ENCODE measurements at regions not wholly inside any gene's neighbourhood (a gene's known extent, or its start where the extent isn't known, plus 50 kb on each side); places are given as distances from the start of the nearest gene placed in this dataset.
"Not testable (repeated sequence)": the region's sequence is repeated elsewhere in the genome, so short reads cannot be mapped to it uniquely, and the experiment has no call there.

- not testable (repeated sequence) for DNase-seq (ENCODE audit: extremely low spot score, unreplicated experiment); H3K27ac Mint-ChIP-seq; H3K4me1 Mint-ChIP-seq (ENCODE audit: unreplicated experiment); H3K36me3 Mint-ChIP-seq; H3K9me3 Mint-ChIP-seq; H3K27me3 Mint-ChIP-seq; H3K4me3 Mint-ChIP-seq
Observed at GRCh38 chr16:21350851-21351250, 72.8 kb upstream of the CRYM start.

DNA sequence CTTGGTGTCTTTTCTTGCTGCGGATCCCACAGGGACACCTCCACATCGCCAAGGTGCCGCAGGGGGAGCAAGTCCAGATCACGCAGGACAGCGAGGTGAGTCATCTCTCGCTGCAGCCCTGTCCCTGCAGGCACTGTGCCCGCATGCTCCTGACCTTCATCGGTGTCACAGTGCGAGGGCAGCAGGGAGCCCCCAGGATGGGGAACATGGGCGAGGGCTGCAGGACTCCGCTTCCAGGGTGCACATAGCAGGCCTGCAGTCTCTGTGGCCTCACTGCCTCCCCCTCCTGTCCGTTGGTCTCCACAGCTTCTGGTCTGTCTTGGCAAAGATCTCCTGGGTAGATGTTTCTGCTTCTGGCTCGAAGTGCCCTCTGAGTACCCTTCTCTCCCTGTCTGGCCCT lies 71.2 kb upstream of the CRYM start:
- H3K4me3 Mint-ChIP-seq; H3K4me1 Mint-ChIP-seq (ENCODE audit: unreplicated experiment); H3K9me3 Mint-ChIP-seq; H3K36me3 Mint-ChIP-seq; H3K27ac Mint-ChIP-seq; H3K27me3 Mint-ChIP-seq; DNase-seq (ENCODE audit: extremely low spot score, unreplicated experiment): not testable (repeated sequence)

- H3K4me1 Mint-ChIP-seq (ENCODE audit: unreplicated experiment); H3K27me3 Mint-ChIP-seq; H3K36me3 Mint-ChIP-seq; H3K4me3 Mint-ChIP-seq; H3K9me3 Mint-ChIP-seq; DNase-seq (ENCODE audit: extremely low spot score, unreplicated experiment); H3K27ac Mint-ChIP-seq: not testable (repeated sequence)
Observed at GRCh38 chr16:21348815-21349214, 70.7 kb upstream of the CRYM start.

GRCh38 chr16:21347538-21347937 lies 69.4 kb upstream of the CRYM start:
- not testable (repeated sequence) for H3K9me3 Mint-ChIP-seq; H3K4me3 Mint-ChIP-seq; DNase-seq (ENCODE audit: extremely low spot score, unreplicated experiment); H3K27ac Mint-ChIP-seq; H3K4me1 Mint-ChIP-seq (ENCODE audit: unreplicated experiment); H3K27me3 Mint-ChIP-seq; H3K36me3 Mint-ChIP-seq

DNA sequence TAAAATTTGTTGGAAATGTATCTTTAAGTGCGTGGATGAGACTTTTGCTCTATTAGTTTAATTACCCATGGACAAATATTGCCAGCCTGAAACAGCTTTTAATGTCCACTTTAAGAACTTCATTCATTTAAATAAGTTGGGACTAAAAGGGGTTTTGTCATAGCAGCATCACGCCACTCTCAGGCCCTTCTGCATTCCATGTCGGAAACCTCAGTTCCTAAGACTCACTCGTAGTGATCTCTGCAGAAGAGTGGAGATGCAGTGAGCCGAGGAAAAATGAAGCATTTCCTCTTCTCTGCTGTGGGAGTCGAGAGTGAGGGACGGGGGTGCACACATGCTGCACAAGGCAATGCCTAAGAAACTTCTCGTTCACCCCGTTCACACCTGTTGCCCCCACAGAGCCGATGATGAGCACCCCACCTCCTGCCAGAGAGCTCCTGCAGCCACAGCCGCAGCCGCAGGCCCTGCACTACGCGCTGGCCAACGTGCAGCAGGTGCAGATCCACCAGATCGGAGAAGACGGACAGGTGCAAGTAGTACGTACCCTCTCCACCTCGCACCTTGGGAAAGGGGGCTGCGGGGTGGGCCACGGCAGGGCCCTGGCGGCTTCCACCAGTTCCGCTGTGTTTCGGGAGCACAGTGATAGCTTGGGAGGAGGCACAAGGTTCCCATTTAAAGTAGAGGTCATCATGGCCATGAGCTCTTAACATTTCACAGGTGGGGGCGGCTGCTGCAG lies 68.8 kb upstream of the CRYM start:
- not testable (repeated sequence) for H3K27me3 Mint-ChIP-seq; H3K4me3 Mint-ChIP-seq; H3K27ac Mint-ChIP-seq; H3K9me3 Mint-ChIP-seq; DNase-seq (ENCODE audit: extremely low spot score, unreplicated experiment); H3K4me1 Mint-ChIP-seq (ENCODE audit: unreplicated experiment); H3K36me3 Mint-ChIP-seq

DNA sequence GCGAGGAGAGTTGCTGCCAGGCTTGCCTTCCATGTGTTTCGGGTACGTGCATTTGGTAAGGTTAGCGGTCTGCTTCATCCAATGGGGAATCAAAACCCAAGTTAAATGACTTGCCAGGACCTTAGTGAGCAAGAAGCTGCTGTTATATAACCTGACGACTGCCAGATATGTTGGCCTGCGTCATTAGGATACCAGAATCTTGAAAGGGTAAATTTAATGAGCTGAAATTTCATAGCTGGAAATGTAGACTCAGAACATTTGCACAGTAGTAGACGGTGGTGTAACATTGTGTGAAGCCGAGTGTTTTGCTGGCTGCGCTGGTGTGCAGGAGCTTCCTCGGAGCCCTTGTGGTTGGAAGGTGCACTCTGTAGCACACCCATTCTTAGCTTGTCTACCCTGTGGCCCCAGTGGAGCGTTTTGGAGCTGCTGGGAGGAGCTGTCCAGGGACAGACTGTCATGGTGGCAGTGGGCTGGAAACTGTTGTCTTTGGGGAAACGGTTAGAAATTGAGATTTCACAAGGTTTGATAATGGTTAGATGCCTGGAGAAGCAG lies 66.3 kb upstream of the CRYM start:
- not testable (repeated sequence) for H3K27ac Mint-ChIP-seq; H3K27me3 Mint-ChIP-seq; H3K36me3 Mint-ChIP-seq; DNase-seq (ENCODE audit: extremely low spot score, unreplicated experiment); H3K4me3 Mint-ChIP-seq; H3K9me3 Mint-ChIP-seq; H3K4me1 Mint-ChIP-seq (ENCODE audit: unreplicated experiment)

DNA sequence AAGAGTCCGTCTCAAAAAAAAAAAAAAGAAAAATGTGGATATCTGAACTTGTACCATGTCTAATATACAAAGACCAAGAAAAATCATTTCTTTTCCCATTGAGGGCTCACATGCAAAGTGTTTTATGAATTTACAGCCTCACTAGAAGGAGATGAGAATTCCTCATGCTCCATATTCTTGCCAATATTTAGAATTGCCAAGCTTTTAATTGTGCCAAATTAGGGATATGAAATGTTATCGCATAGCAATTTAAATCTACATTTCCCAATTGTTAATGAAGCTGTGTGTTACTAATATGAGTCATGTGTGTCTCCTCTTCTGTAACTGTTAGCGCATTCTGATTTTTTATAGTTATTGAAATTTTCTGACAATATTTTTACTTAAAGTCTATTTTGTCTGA lies 63.0 kb upstream of the CRYM start:
- no peaks in the 10 kb centered on the region for H3K4me1 Mint-ChIP-seq (ENCODE audit: unreplicated experiment)
- H3K27me3 Mint-ChIP-seq, result no peaks in the 10 kb centered on the region
- no peak for TF ChIP-seq CTCF (conservative IDR thresholded peaks at IDR 0.05)
- H3K9me3 Mint-ChIP-seq, result no peaks in the 10 kb centered on the region
- DNase-seq (ENCODE audit: extremely low spot score, unreplicated experiment), result no peak
- no peaks in the 10 kb centered on the region for H3K36me3 Mint-ChIP-seq
- H3K4me3 Mint-ChIP-seq, result no peak overlapping the region
- no peak overlapping the region for H3K27ac Mint-ChIP-seq

GRCh38 chr16:21339941-21340340 lies 61.9 kb upstream of the CRYM start:
- no peak for DNase-seq (ENCODE audit: extremely low spot score, unreplicated experiment)
- no peaks in the 10 kb centered on the region for H3K9me3 Mint-ChIP-seq
- no peaks in the 10 kb centered on the region for H3K36me3 Mint-ChIP-seq
- H3K27me3 Mint-ChIP-seq, result no peaks in the 10 kb centered on the region
- no peak for TF ChIP-seq CTCF (conservative IDR thresholded peaks at IDR 0.05)
- no peak overlapping the region for H3K4me3 Mint-ChIP-seq
- no peak overlapping the region for H3K27ac Mint-ChIP-seq
- H3K4me1 Mint-ChIP-seq (ENCODE audit: unreplicated experiment), result no peaks in the 10 kb centered on the region

DNA sequence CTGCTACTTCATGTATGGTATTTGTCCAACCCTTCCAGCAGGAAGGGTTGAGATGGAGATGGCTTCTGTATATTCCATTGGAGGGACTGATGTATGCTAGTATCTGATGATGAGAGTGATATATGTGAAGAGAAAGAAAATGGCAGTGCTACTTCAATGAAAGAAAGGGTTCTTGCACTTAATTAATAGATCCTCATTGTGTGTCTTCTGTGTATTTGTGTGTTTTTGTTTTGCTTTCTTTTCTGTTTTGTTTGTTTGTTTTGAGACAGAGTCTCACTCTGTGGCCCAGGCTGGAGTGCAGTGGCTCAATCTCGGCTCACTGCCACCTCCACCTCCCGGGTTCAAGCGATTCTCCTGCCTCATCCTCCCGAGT lies 61.2 kb upstream of the CRYM start:
- no peak for TF ChIP-seq CTCF (conservative IDR thresholded peaks at IDR 0.05)
- no peaks in the 10 kb centered on the region for H3K4me1 Mint-ChIP-seq (ENCODE audit: unreplicated experiment)
- H3K27me3 Mint-ChIP-seq, result no peaks in the 10 kb centered on the region
- no peak overlapping the region for H3K4me3 Mint-ChIP-seq
- H3K36me3 Mint-ChIP-seq, result no peaks in the 10 kb centered on the region
- no peak overlapping the region for H3K27ac Mint-ChIP-seq
- no peaks in the 10 kb centered on the region for H3K9me3 Mint-ChIP-seq
- no peak for DNase-seq (ENCODE audit: extremely low spot score, unreplicated experiment)

Measured in type B pancreatic cell (in vitro differentiated cells).